HG03378 (cell line): ENCODE measurements at regions not wholly inside any gene's neighbourhood (a gene's known extent, or its start where the extent isn't known, plus 50 kb on each side); places are given as distances from the start of the nearest gene placed in this dataset.
A peak's percentile ranks its signal among the peaks of the same experiment; 100 is the strongest.

ENCODE experiments used
- ATAC-seq: cut with Tn5 transposase; IDR thresholded peaks from one replicate; pipeline ENCODE4 v1.9.1; 2021; ENCODE audit warnings: mild to moderate bottlenecking, moderate library complexity; ENCODE audit not compliant: unreplicated experiment

- no peak for ATAC-seq
Measured at GRCh38 chr4:56286763-56287162, 100.5 kb downstream of the AASDH start.

GRCh38 chr4:56283375-56283774 lies 103.9 kb downstream of the AASDH start:
- no peak for ATAC-seq

GRCh38 chr4:56282004-56282403 lies 105.3 kb downstream of the AASDH start:
- no peak for ATAC-seq

GRCh38 chr4:56276547-56276946 lies 110.7 kb downstream of the AASDH start:
- ATAC-seq = no peak

- no peak for ATAC-seq
Measured at GRCh38 chr4:56273391-56273790, 113.9 kb downstream of the AASDH start.

GRCh38 chr4:56272927-56273326 lies 114.4 kb downstream of the AASDH start:
- no peak for ATAC-seq

- no peak for ATAC-seq
Measured at GRCh38 chr4:56272003-56272402, 115.3 kb downstream of the AASDH start.

- ATAC-seq = no peak
Measured at GRCh38 chr4:56271131-56271530, 116.2 kb downstream of the AASDH start.

GRCh38 chr4:56267558-56267957 lies 119.7 kb downstream of the AASDH start:
- ATAC-seq = no peak

GRCh38 chr4:56264873-56265272 lies 122.4 kb downstream of the AASDH start:
- no peak for ATAC-seq

- peak; percentile 60 for ATAC-seq
Measured at GRCh38 chr4:56261027-56261426, 126.3 kb downstream of the AASDH start.

- no peak for ATAC-seq
Measured at GRCh38 chr4:56260320-56260719, 127.0 kb downstream of the AASDH start.

- no peak for ATAC-seq
Measured at GRCh38 chr4:56259655-56260054, 127.6 kb downstream of the AASDH start.

GRCh38 chr4:56255820-56256219 lies 131.5 kb downstream of the AASDH start:
- ATAC-seq = no peak

- no peak for ATAC-seq
Measured at GRCh38 chr4:56253666-56254305, 133.5 kb downstream of the AASDH start.

- no peak for ATAC-seq
Measured at GRCh38 chr4:56252561-56253152, 134.6 kb downstream of the AASDH start.

GRCh38 chr4:56251556-56251955 lies 135.7 kb downstream of the AASDH start:
- ATAC-seq = no peak

GRCh38 chr4:56250776-56251175 lies 136.5 kb downstream of the AASDH start:
- no peak for ATAC-seq

GRCh38 chr4:56247646-56248045 lies 139.6 kb downstream of the AASDH start:
- ATAC-seq = no peak

GRCh38 chr4:56246233-56246610 lies 141.1 kb downstream of the AASDH start:
- ATAC-seq = no peak

- ATAC-seq = no peak
Measured at GRCh38 chr4:56245547-56246232, 141.6 kb downstream of the AASDH start.

GRCh38 chr4:56244681-56245080 lies 142.6 kb downstream of the AASDH start:
- no peak for ATAC-seq
